ENCODE measurements at regions not wholly inside any gene's neighbourhood (a gene's known extent, or its start where the extent isn't known, plus 50 kb on each side); places are given as distances from the start of the nearest gene placed in this dataset.
"Not testable (repeated sequence)": the region's sequence is repeated elsewhere in the genome, so short reads cannot be mapped to it uniquely, and the experiment has no call there.

GRCh38 chr3:130201272-130201671 is 119.6 kb downstream of the ALG1L2 start:
- TF ChIP-seq CTCF, POLR2A (IDR thresholded peaks at IDR 0.05): not testable (repeated sequence)
